NT2/D1 (cell line): ENCODE measurements at regions not wholly inside any gene's neighbourhood (a gene's known extent, or its start where the extent isn't known, plus 50 kb on each side); places are given as distances from the start of the nearest gene placed in this dataset.

Experiments
- DNase-seq: peaks from one replicate; pipeline ENCODE4 v3.0.0-alpha.2; 2011; ENCODE audit warnings: low read depth, low spot score
- H3K27me3 ChIP-seq: 2 replicates; pipeline ENCODE4 v1.6.0; 2011; ENCODE audit warnings: mild to moderate bottlenecking; ENCODE audit not compliant: insufficient read length, insufficient read depth
- H3K36me3 ChIP-seq: 2 replicates; pipeline ENCODE4 v1.6.1; 2011; ENCODE audit warnings: mild to moderate bottlenecking, low read length, mixed read lengths; ENCODE audit not compliant: insufficient read depth, insufficient read length
- H3K4me1 ChIP-seq: 2 replicates; pipeline ENCODE4 v1.5.1; 2011; ENCODE audit not compliant: insufficient read depth, insufficient read length
- H3K4me3 ChIP-seq: 2 replicates; pipeline ENCODE4 v1.5.1; 2011; ENCODE audit warnings: low read depth; ENCODE audit not compliant: insufficient read length
- H3K9ac ChIP-seq: 2 replicates; pipeline ENCODE4 v1.6.0; 2011; ENCODE audit warnings: low read depth; ENCODE audit not compliant: insufficient read length
- H3K9me3 ChIP-seq: 2 replicates; pipeline ENCODE4 v1.5.1; 2011; ENCODE audit warnings: mild to moderate bottlenecking, low read length; ENCODE audit not compliant: insufficient read depth
- SUZ12 ChIP-seq: IDR thresholded peaks from 2 replicates; pipeline ENCODE4 v1.6.1; 2011; ENCODE audit not compliant: insufficient read length, insufficient read depth; ENCODE audit errors: extremely low read depth
- YY1 ChIP-seq: IDR thresholded peaks from 2 replicates; pipeline ENCODE4 v1.6.1; 2011; ENCODE audit not compliant: insufficient read length, insufficient read depth
- ZNF274 ChIP-seq: IDR thresholded peaks from 2 replicates; pipeline ENCODE4 v1.6.1; 2011; ENCODE audit warnings: mild to moderate bottlenecking, low read depth, low read length

DNA sequence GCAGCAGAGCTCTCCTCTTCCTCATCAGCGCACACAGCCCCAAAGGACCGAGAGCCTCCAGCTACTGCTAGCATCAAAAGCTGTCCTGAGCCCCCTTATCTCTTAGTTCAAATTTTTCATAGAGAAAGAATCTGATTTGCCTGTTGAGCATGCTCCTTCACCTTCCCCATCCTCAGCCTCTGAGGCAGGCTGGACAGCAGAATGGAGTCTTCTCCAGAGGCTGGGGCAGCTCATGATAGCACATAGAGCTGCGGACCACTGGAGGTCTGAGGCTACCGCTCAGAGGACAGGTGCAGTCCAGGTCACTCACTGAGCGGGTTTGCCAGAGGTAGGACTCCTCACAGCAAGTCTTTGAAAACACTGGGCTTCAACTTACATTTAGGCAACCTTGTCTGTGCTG lies 72.8 kb upstream of the GRB10 start:
- no peak for DNase-seq
- TF ChIP-seq YY1 (no peak), SUZ12 (no peak), ZNF274 (no peak)
- no peaks in the 10 kb centered on the region for H3K36me3 ChIP-seq
- H3K9ac ChIP-seq, result no peak overlapping the region
- H3K27me3 ChIP-seq, result no peaks in the 10 kb centered on the region
- H3K9me3 ChIP-seq, result no peaks in the 10 kb centered on the region
- no peaks in the 10 kb centered on the region for H3K4me1 ChIP-seq
- no peak overlapping the region for H3K4me3 ChIP-seq

DNA sequence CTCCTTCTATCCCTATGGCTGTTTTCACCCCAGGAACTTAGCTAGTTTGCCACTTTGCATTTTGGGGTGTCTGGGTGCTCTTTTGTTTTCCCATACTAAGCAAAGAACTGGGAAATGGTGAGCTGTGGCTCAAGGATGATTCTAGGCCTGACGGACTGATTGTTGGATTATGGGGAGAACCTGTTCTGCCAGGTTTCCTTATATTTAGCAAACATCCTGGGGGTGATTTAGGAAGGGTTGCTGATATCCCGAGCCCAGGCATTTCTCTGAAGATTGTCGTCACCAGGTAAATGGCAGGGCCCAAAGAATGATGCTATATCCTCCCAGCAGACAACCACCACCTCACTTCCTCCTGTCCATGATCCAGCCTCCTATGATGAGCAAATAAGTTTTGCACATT lies 72.1 kb upstream of the GRB10 start:
- no peak overlapping the region for H3K9ac ChIP-seq
- H3K4me3 ChIP-seq, result no peak overlapping the region
- no peaks in the 10 kb centered on the region for H3K36me3 ChIP-seq
- TF ChIP-seq YY1, result no peak
- TF ChIP-seq ZNF274, result no peak
- no peak for TF ChIP-seq SUZ12
- DNase-seq, result no peak
- H3K4me1 ChIP-seq, result no peaks in the 10 kb centered on the region
- no peaks in the 10 kb centered on the region for H3K9me3 ChIP-seq
- no peaks in the 10 kb centered on the region for H3K27me3 ChIP-seq

DNA sequence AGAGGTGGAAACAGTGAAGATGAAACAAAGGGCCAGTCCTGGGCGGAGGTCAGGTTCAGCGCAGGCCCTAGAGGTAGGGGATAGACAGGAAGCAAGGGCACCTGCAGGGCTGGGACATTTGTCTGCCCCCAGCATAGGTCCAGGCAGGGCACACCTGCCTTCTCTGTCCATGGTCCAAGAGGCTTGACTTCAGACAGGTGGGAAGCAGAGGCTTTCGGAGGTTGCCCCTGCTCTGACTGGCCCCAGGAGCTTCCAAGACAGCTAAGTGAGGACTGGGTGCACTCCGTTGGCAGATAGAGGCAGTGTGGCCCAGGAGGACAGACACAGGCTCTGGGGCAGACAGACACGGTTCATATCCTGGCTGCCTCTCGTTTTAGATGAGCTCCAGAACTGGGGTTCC lies 71.6 kb upstream of the GRB10 start:
- Histone ChIP-seq H3K9me3 (no peaks in the 10 kb centered on the region), H3K4me3 (no peak overlapping the region), H3K4me1 (no peaks in the 10 kb centered on the region), H3K36me3 (no peaks in the 10 kb centered on the region), H3K27me3 (no peaks in the 10 kb centered on the region), H3K9ac (no peak overlapping the region)
- no peak for DNase-seq
- TF ChIP-seq SUZ12 (no peak), YY1 (no peak), ZNF274 (no peak)

DNA sequence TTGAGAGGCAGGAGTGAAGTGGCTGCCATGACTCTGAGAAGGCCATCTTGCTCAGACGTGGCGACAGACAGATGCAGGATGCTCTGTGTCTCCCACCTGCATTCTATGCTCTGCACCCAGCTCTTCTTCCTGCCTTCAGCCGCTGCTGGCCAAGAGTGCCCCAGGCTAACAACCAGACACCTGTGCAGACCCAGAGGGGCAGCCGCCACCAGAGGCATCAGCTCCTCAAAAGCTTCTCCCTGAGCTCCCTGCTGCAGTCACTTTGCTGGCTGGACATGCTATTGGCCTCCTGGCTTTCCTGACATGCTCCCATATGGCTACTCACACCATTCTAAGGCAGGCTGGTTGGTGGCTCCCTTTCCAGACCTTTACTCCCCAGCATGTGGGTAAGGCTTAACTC lies 70.6 kb upstream of the GRB10 start:
- Histone ChIP-seq H3K9me3 (no peaks in the 10 kb centered on the region), H3K4me1 (no peaks in the 10 kb centered on the region), H3K4me3 (no peak overlapping the region), H3K36me3 (no peaks in the 10 kb centered on the region), H3K9ac (no peak overlapping the region), H3K27me3 (no peaks in the 10 kb centered on the region)
- no peak for DNase-seq
- no peak for TF ChIP-seq YY1
- TF ChIP-seq ZNF274, result no peak
- TF ChIP-seq SUZ12, result no peak

DNA sequence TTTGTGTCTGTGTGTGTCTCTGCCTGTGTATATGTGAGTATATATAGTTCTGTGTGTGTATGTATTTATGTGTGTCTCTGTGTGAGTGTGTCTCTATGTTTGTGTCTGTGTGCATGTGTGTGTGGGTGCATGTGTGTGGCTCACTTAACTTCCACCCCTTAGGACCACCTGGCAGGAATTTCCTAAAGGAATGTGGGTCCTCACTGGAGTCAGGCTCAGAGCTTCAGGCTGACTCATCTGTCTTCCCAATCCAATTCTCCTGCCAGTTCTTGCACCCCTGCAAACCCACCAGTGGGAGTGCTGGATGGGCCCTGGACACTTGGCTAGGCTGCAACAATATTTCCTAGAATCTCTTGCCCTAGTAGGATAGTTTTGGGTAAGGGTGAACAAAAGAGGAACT lies 70.2 kb upstream of the GRB10 start:
- DNase-seq, result no peak
- H3K4me3 ChIP-seq, result no peak overlapping the region
- no peaks in the 10 kb centered on the region for H3K9me3 ChIP-seq
- H3K4me1 ChIP-seq, result no peaks in the 10 kb centered on the region
- TF ChIP-seq SUZ12, result no peak
- TF ChIP-seq ZNF274, result no peak
- no peak for TF ChIP-seq YY1
- no peaks in the 10 kb centered on the region for H3K27me3 ChIP-seq
- H3K36me3 ChIP-seq, result no peaks in the 10 kb centered on the region
- no peak overlapping the region for H3K9ac ChIP-seq

DNA sequence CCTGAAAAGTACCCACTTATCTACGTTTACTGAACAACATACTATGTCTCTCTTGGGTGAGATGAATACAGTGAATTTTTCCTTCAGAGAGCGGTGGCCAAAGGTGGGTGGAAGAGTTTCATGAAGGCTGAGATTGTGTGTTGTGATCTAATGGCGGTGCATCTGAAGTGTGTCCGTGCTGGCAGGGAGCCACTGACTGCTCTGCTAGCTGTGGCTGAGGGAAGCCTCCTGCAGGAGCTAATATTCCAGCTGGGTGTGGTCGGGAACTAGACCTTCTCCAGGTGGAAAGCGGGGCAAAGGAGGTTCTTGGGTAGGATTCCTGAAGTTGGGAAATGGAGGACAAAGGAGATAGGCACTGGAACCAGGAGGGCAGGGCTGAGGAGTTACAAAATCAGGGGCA lies 69.2 kb upstream of the GRB10 start:
- H3K36me3 ChIP-seq, result no peaks in the 10 kb centered on the region
- TF ChIP-seq ZNF274, result no peak
- no peak for TF ChIP-seq YY1
- TF ChIP-seq SUZ12, result no peak
- DNase-seq, result no peak

DNA sequence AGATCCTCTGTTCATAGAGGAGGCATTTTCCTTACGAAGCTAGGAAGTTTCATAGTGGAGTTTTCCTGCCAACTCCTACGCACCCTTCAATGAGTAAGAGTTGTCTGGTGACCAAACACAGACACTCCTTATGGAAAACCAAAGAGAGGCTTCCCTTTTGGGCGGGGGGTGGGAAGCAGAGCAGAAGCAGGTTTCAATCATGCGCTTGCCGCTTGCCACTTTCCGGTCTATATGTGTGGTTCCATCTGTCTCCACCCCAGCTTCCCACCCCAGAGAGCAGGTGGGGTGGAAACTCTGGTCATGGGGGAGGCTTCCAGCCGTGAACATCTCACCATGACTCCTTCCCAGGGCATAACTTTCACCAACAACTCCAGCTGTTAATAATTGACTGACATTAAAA lies 68.8 kb upstream of the GRB10 start:
- H3K4me1 ChIP-seq, result no peaks in the 10 kb centered on the region
- no peak for DNase-seq
- no peaks in the 10 kb centered on the region for H3K27me3 ChIP-seq
- no peak overlapping the region for H3K4me3 ChIP-seq
- H3K9me3 ChIP-seq, result no peaks in the 10 kb centered on the region
- no peak overlapping the region for H3K9ac ChIP-seq
- H3K36me3 ChIP-seq, result no peaks in the 10 kb centered on the region
- TF ChIP-seq YY1 (no peak), SUZ12 (no peak), ZNF274 (no peak)

More for the DNA sequence above, 69.2 kb upstream of the GRB10 start:
- Histone ChIP-seq H3K9ac (no peak overlapping the region), H3K27me3 (no peaks in the 10 kb centered on the region), H3K9me3 (no peaks in the 10 kb centered on the region), H3K4me3 (no peak overlapping the region), H3K4me1 (no peaks in the 10 kb centered on the region)

DNA sequence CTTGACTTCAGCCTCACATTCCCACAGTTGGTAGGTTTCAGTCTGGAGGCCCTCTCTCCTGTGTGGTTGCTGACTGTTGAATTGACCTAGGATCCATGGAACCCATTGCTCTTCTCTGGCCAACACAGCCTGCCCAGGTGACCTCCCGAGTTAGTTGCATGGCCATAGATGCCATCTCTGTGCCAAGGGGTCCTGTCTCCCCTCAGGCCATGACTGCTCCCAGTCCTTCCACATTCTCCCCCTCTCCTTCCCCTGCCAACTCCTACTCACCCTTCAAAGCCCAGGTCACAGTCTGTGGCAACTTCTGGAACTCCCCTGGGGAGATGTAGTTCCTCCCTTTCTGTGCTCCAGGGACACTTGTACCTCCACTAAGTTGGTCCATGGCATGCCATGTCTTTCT lies 67.3 kb upstream of the GRB10 start:
- Histone ChIP-seq H3K36me3 (no peaks in the 10 kb centered on the region), H3K9me3 (no peaks in the 10 kb centered on the region; the same call in 1 of the 2 replicates), H3K9ac (no peak overlapping the region), H3K4me3 (no peak overlapping the region), H3K27me3 (no peaks in the 10 kb centered on the region), H3K4me1 (no peaks in the 10 kb centered on the region)
- no peak for DNase-seq
- TF ChIP-seq ZNF274 (no peak), SUZ12 (no peak), YY1 (no peak)
